Posterior vena cava (tissue), 2 donors: ENCODE measurements at regions not wholly inside any gene's neighbourhood (a gene's known extent, or its start where the extent isn't known, plus 50 kb on each side); places are given as distances from the start of the nearest gene placed in this dataset.

ENCODE experiments used
- DNase-seq: peaks from one replicate; pipeline ENCODE4 v3.0.0-alpha.2; 2020; ENCODE audit warnings: low spot score
- intact Hi-C, 2 donors: fragments of 100-400 bp; cut with DNase I; formaldehyde crosslinking; loops; one replicate each; pipeline versions ENCODE4 v1.14.1 to v1.14.2; 2022 to 2023
- donor health status: DM: yes; HTN: yes; CAD: no.
- donor health status: DM: yes; HTN: yes; CAD: no.

DNA sequence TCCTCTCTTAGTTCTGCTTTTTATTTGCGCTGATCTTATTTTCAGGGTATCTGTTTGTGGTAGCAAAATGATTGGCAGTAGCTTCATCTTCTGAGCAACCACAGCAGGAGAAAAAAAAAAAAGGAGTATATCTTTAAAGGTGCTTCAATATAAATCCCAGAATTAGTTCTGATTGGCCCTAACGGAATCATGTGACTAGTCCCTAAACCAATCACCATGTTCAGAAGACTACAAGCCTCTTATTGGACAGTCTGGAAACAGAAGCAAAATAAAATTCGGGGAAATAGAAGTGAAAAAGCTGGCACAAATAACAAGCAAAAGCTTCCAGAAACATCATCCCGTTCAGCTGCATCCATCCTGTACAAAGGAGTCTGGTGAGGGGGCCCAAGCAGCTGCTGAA lies 49.9 kb upstream of the PTPRO start:
- DNase-seq: no peak
- intact Hi-C loops: loop anchor here in 1 of 2 donors (10.0 kb wide), 2 partner anchors 278 to 312 kb away; no protein-coding TSS in a partner anchor
